ENCODE measurements at regions not wholly inside any gene's neighbourhood (a gene's known extent, or its start where the extent isn't known, plus 50 kb on each side); places are given as distances from the start of the nearest gene placed in this dataset.

- FAIRE-seq (no peak), DNase-seq (ENCODE audit: low read depth in 1 of 2, low spot score in 2 of 2) (no peak)
- Histone ChIP-seq H2BK20ac (ENCODE audit: low read length) (no peak overlapping the region), H3K27ac (ENCODE audit: low read depth, low read length) (no peak overlapping the region), H2AK5ac (ENCODE audit: low read depth, low read length) (no peak overlapping the region), H2BK120ac (replicated peaks; ENCODE audit: low read depth, low read length) (no peak overlapping the region), H3K56ac (replicated peaks; ENCODE audit: insufficient read length, low read depth, low read length) (no peak overlapping the region), H3K23ac (ENCODE audit: insufficient read length) (no peak overlapping the region), H4K91ac (replicated peaks; ENCODE audit: insufficient read length, low read length) (no peak overlapping the region), H3K36me3 (ENCODE audit: control insufficient read depth in 2 of 4, insufficient read depth in 4 of 4, low read length in 3 of 4) (no peaks in the 10 kb centered on the region; a peak in 1 of 8 replicates), H3K79me1 (ENCODE audit: low read depth, low read length) (no peaks in the 10 kb centered on the region), H3K9me3 (ENCODE audit: insufficient read depth in 2 of 2, low read depth in 1 of 2, low read length in 1 of 2) (peaks cover 0 to 2% of the 10 kb centered on the region in 2 experiments; a peak in 1 of 4 replicates), H3K27me3 (replicated peaks in 1 of 4; ENCODE audit: control insufficient read depth in 3 of 4, extremely low read depth in 1 of 4, insufficient read depth in 3 of 4, low read length in 3 of 4) (no peaks in the 10 kb centered on the region), H3K18ac (ENCODE audit: extremely low read depth, low read length) (no peak overlapping the region), H3K4me3 (ENCODE audit: extremely low read depth in 1 of 4, insufficient read depth in 2 of 4, low read depth in 3 of 4, low read length in 4 of 4) (no peak overlapping the region), H2BK15ac (ENCODE audit: low read length) (no peak overlapping the region), H2BK5ac (ENCODE audit: low read depth, low read length) (no peak overlapping the region), H3K79me2 (ENCODE audit: control insufficient read depth in 1 of 2, insufficient read depth in 2 of 2, low read length in 2 of 2) (no peaks in the 10 kb centered on the region), H3K14ac (ENCODE audit: insufficient read length) (no peak overlapping the region), H3K9ac (replicated peaks in 1 of 4; ENCODE audit: extremely low read depth in 1 of 4, low read depth in 3 of 4, low read length in 3 of 4) (no peak overlapping the region), H3K4ac (replicated peaks; ENCODE audit: insufficient read length, low read depth, low read length) (no peak overlapping the region), H3K4me1 (replicated peaks in 1 of 4; ENCODE audit: control insufficient read depth in 3 of 4, insufficient read depth in 4 of 4, low read length in 3 of 4) (no peaks in the 10 kb centered on the region), H4K8ac (ENCODE audit: extremely low read depth, insufficient read depth, low read length) (no peak overlapping the region), H3K23me2 (ENCODE audit: low read depth, low read length) (no peaks in the 10 kb centered on the region), H4K5ac (ENCODE audit: insufficient read length, low read depth, low read length) (no peak overlapping the region), H2BK12ac (ENCODE audit: low read depth, low read length) (no peak overlapping the region), H2AFZ (ENCODE audit: low read length) (no peak overlapping the region), H4K20me1 (replicated peaks in 1 of 2; ENCODE audit: control insufficient read depth in 1 of 2, insufficient read depth in 2 of 2, low read length in 2 of 2) (no peaks in the 10 kb centered on the region), H3K4me2 (ENCODE audit: insufficient read depth in 1 of 2, low read depth in 2 of 2, low read length in 2 of 2) (no peak overlapping the region)
- CTCF ChIA-PET (ENCODE audit: partially characterized antibody), result no interaction called here
- 86% methylated on average over 2 of the region's 2 CpGs; no CpG with 5 or more reads in 1 of the 2 experiments for WGBS, 2 experiments (ENCODE audit: extremely low coverage in 1 of 2, insufficient coverage in 1 of 2, insufficient read length in 1 of 2, insufficient replicate concordance in 2 of 2, low coverage in 1 of 2, low lambda C conversion rate in 2 of 2, missing lambda C conversion rate in 1 of 2)
- POLR2A ChIA-PET (ENCODE audit: partially characterized antibody), result no interaction called here
- TF ChIP-seq CHD2 (IDR thresholded peaks at IDR 0.05; ENCODE audit: low read length), result no peak
- no peak for TF ChIP-seq TEAD4 (IDR thresholded peaks at IDR 0.05; ENCODE audit: low read depth, low read length)
- no peak for TF ChIP-seq EP300 (IDR thresholded peaks at IDR 0.05; ENCODE audit: borderline replicate concordance in 1 of 2, low read depth in 2 of 2, low read length in 2 of 2)
- TF ChIP-seq RFX5 (IDR thresholded peaks at IDR 0.05; ENCODE audit: borderline replicate concordance, low read depth, low read length), result no peak
- TF ChIP-seq EZH2 (IDR thresholded peaks at IDR 0.05; ENCODE audit: low read depth, low read length, severe bottlenecking), result no peak
- no peak for TF ChIP-seq KDM5A (IDR thresholded peaks at IDR 0.05; ENCODE audit: low read length)
- TF ChIP-seq MAX (IDR thresholded peaks at IDR 0.05), result no peak
- TF ChIP-seq EGR1 (IDR thresholded peaks at IDR 0.05; ENCODE audit: borderline replicate concordance, low read depth, low read length), result no peak
- no peak for TF ChIP-seq TAF1 (IDR thresholded peaks at IDR 0.05; ENCODE audit: low read depth, low read length)
- no peak for TF ChIP-seq KDM4A (IDR thresholded peaks at IDR 0.05; ENCODE audit: low read depth, low read length, severe bottlenecking)
- no peak for TF ChIP-seq SRF (IDR thresholded peaks at IDR 0.05; ENCODE audit: low read depth, low read length)
- TF ChIP-seq POU5F1 (IDR thresholded peaks at IDR 0.05; ENCODE audit: low read depth, low read length), result no peak
- no peak for TF ChIP-seq SUZ12 (IDR thresholded peaks at IDR 0.05; ENCODE audit: low read length)
Observed at GRCh38 chr9:88691811-88692210, 156.8 kb downstream of the NXNL2 start.

Measured in H1 (cell line).